ENCODE measurements at regions not wholly inside any gene's neighbourhood (a gene's known extent, or its start where the extent isn't known, plus 50 kb on each side); places are given as distances from the start of the nearest gene placed in this dataset.

DNA sequence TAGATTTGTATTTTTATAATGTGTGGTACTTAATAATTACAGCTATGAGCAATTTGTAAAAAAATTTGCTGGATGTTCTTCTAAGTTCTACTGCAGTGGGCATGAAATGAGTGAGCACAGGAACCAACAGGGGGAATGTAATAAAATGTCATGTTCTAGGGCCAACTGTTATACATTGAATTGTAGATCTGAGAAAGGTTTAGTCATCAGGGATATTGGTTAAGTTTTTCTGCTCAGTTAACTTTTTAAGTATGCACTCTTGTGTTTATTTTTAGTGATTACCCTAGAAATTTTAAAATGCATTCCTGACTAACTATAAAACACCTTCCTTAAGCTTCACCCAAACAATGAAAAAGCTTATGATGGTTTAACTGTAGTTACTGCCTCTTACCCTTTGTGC, 101.8 kb downstream of the CAND1 start:
- no peak for DNase-seq (ENCODE audit: low spot score)

DNA sequence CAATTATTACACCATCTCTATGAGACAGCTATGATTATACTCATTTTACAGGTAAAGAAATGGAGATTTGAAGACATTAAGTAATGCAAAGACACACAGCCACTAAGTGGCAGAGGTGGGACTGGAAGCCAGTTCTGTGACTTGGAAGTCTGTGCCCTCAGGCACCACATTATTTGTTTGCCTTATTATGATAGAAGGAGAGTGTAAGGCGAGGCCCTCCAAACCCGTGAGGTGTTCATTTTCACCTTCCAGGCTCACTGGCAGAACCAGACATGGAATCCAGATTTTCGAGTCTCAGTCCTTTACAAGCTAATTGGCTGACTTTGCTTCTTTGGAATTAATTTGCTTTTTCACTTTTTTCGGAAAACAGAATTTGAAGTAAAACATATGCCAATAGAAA, 107.9 kb downstream of the CAND1 start:
- no peak for DNase-seq (ENCODE audit: low spot score)

DNA sequence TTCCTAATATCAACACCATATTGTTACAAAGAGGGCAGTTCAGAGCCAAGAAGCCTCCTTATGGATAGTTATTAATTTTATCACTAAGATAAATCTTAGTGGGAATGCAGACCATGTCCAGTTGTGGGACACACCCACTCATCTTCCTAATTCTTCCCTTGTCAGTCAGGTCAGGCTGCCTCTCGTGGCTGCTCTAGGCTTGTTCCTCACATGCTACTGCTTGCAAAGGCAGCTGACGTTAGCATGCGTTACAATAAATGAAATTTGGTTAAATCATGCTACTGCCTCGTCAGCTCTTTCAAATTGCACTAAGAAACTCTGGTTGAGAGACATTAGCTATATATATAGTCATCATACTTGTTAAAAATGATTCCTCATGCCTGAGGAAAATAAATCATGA, 108.4 kb downstream of the CAND1 start:
- DNase-seq (ENCODE audit: low spot score) = no peak

DNA sequence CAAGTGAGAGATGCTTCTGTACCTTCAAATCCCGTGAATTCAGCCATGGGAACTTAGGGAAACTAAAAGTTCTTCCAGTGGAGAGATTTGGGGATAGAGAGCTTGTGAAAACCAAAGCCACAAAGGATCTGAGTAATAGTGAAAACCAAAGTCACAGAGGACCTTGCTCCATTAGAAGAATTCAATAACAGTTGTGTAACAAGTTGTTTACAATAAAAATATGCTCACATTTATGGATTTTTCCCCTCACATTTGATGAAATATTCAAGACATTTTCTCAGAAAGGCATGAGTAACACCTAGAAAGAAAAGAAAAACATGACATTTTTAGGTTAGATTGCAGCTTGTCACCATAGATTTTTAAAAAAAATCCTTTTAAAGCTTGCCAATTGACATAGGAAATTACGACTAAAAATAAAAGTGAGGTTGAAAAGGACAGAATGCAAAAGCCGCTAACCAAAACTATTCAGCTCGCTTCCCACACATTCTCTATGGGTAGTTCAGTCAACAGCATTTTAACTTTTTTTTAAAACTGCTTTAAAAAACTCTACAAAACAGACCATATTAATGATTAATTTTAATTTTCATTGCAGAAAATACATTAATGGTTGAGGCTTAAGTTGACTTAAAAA, 113.2 kb downstream of the CAND1 start:
- no peak for DNase-seq (ENCODE audit: low spot score)

DNA sequence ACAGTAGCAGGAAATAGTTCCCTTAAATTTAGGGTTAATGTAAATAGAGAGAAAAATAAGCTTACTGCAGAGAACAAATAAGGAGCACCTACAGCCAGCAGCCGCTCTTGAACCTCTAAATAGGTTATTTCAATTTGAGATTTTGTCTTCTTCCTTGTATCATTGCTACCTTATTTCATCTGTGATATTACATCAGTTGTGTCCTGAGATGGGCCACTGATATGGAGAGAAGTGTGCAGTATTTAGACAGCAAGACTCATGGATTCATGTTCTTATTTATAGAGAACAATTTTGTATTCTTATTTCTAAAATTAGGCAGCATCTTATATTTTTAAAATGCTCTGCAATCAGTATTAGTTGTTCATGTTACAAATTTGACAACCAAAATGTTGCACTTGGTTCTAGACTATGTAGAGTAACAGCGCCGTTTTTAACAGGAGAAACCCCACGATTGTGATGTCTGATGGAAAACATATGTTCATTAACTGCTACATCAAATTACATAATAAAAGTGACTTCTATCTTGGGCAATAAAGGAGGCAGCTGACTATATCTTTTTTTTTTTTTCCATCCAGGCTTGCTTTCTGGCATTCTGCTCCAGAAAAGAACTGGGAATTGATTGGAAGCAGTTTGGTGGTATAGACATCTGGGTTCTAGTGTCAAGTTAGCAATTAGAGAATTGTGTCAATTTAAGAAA, 117.9 kb downstream of the CAND1 start:
- DNase-seq (ENCODE audit: low spot score) = no peak

DNA sequence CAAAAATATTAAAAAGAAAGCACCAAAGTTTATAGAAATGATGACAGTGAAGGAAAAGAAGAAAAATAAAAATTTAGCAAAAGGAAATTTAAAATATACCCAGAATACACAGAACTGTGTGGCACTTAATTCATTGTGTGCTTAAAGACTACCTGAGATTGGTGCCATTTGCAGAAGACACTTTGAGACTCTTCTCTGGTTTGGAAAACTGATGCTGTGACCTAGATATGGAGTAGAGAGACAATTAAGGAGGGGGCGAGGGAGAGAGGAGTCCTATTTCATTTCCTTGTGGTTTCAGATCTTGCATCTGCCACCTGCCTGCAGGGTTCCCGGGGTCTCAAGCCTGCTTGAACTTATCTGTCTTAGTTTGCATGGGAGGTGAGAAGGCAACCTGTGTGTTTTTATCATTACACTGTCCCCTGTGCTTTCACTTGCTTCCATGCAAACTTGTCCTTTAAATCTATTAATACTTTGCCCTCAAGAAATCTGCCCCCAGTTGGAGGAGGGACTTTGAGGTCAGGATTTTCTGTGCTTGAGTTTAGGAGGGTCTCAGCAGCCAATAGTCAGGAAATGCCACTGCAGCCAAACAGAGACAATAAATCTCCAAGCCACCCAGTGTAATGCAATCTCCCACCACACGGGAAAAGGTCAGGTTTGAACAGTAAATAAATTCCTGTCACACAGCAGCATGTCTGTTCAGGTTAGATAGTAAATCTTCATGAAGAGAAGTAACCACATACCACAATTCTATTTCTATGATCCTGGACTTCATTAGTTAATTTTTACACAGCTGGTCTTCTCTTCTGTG, 119.4 kb downstream of the CAND1 start:
- DNase-seq (ENCODE audit: low spot score) = no peak

DNA sequence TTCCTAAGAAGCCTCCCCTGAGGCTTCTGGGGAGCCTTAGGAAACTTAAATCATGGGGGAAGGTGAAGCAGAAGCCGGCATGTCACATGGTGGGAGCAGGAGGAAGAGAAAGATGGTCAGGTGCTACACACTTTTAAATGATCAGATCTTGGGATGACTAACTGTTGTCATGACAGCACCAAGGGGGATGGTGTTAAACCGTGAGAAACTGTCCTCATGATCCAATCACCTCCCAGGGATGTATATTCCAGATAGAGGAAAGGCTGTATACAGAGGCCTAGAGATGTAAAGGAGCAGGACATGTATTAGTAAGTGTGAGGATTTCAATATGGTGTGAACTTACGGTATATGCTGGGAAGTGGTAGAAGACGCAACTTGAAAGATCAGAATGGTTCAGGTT, 121.1 kb downstream of the CAND1 start:
- DNase-seq (ENCODE audit: low spot score) = no peak

DNA sequence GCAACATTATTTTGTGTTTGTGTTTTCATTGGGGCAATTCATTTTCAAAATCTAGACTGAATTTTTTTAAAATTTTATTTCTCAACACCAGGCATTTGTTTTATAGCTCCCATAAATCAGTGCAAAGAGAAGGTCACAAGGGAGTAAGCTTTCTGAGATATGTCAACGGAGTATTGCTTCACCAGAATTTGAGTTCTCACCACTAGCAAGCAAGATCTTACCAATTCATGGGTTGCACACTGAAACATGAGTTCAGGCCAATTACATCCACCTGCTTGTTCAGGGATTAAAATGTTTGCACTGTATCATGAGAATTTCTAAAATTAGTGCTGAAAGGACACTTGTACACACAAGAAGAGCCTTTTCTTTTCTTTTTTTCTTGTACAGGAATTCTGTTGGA, 121.9 kb downstream of the CAND1 start:
- no peak for DNase-seq (ENCODE audit: low spot score)

DNA sequence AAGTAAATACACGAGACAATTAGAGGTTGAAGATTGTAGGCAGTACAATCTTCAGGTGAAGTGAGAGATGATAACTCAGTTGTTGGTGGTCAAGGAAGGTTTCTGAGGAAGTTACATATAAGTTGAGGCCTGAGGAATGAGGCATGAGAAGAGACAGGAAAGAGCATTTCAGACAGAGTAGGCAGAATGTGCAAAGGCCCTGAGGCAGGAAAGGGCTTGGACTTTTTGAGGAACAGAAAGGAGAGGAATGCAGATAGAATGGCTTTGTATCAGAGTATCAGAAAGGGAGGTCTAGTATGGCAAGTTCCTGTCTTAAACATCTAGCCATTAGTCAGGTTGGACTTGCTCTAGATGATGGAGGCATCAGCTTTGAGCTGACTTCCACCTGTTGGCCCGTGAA, 122.5 kb downstream of the CAND1 start:
- no peak for DNase-seq (ENCODE audit: low spot score)

DNA sequence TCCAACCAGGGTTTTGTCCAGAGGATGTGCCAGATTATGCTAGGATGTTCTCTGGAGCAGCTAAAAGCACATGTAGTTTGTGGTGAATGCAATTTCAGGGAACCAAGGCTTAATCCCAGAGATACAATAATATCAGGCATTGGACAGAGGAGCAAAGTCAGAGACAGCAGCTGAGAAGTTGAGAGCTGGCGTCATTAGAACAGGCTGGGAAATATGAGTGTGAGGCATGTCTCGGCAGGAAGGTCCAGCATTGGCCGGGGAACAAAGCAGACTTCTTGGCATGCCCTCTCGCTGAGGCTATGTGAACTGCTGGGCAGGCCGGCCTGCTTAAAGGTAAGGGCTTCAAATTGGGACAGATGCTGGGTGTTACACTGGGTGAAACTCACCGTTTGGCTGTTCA, 125.4 kb downstream of the CAND1 start:
- no peak for DNase-seq (ENCODE audit: low spot score)

DNA sequence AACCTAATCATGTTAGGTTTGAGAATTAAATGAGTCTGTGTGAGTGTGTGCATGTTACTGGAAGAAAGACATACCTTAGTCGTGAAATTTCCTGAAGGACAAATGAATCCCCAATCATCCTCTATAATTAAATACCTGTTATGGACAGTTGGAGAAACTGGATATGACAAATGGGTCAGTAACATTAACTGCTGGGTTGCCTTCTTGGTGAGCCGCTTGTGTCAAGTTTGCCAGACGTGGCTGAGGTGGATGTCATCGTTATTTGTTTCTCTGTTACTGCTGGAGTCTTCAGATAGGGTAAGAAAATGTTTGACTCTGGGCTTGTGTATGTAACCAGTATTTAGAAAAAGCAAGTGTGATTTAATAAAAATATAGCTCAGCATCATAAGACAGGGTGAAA, 131.6 kb downstream of the CAND1 start:
- no peak for DNase-seq (ENCODE audit: low spot score)

DNA sequence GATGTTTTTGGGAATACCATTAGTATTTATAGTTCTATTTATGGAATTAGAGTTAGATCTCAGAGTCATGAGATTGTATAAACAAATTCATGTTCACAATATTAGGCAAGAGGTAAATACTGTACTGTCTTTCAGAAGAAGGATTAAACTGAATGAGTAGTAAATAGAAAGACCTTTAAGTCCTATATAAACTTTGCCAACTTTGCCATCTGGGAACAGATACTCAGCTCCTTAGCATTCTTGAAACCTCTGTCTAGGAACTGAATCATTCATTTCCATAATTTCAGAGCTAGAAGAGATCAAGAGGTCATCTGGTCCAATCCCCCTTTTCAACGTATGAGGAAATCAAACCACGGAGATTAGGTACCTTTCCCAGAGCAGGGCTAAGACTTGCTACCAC, 141.1 kb downstream of the CAND1 start:
- no peak for DNase-seq (ENCODE audit: low spot score)

DNA sequence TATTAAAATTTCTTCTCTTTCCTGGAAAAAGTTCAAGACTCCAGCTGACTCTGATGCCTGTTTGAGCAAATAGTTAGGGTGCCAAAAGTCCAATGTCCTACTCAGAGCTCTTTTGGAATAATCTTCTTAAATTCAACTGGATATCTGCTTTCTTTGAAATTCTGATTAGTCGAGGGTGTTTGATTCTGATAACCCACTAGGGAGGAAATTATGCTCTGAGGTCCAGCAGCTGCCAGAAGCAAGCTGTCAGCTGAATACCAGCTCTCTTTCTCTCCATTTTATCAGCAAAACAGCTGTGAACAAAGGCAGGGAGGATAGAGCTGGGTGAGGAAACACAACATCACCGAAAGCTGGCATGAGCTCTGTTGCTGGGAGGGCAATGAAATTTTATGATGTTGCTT, 141.5 kb downstream of the CAND1 start:
- no peak for DNase-seq (ENCODE audit: low spot score)

DNA sequence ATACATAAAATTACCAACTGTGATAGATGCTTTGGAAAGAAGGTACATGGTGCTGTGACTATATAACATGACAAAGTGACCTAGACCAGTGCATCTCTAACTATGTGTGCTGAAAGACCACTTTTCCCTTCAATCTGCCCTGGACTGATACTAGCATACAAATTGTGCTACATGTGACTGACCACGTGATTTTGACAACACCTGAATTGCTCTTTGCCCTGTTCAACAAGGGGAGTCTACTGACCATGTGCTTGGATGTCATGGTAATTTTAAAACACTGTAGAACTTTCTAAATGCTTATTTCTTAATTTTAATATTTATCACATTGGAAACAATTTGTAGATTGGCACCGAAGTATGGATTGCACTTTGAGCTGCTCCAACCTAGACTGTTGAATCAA, 142.4 kb downstream of the CAND1 start:
- DNase-seq (ENCODE audit: low spot score) = no peak

DNA sequence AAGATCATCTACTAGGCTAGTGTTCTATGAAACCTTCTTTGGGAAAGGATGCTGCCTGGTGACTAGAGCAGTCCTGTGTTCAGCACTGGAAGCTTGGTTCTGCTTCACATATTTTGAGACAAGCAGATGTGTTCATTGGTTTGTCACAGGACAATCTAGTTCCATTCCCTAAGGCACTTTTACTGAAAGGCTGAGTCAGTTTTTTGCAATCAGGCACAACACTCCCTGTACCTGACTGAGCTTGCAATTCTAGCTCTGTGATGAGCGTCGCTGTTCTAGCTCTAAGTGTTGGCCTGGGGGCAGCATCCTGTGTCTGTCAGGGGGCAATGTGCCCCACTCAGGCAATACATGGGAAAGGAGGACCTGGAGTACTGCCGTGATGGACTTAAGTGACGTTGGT, 144.4 kb downstream of the CAND1 start:
- DNase-seq (ENCODE audit: low spot score) = no peak

DNA sequence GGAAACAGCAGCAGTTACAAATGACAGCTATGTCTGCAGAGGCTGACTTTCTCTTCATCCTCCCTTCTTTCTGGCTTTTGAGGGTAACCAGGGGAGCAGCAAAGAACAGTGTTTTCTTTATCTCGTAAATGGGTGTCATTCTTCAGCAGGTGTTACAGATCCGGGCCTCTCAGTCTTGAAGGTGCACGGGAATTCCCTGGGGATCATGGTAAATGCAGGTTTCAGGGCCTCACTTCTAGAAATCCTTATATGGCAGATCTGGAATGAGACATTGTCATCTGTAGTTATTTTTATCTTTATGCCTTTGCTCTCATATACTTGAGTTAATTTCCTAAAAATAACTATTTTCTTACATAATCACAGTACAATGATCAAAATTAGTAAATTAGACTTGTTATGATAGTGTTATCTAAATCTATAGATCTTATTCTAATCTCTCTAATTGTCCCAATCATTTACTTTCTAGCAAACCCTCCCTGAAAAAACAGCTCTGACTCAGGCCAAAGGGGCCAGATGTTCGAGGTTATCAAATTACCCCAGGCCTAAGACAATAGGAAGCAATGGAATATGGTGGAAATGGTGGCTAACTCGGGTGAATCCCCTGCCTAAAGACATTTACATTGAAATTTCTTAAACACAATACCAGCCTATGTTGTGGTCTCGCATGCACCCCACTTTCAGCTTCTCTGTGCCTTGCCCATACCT, 145.0 kb downstream of the CAND1 start:
- no peak for DNase-seq (ENCODE audit: low spot score)

DNA sequence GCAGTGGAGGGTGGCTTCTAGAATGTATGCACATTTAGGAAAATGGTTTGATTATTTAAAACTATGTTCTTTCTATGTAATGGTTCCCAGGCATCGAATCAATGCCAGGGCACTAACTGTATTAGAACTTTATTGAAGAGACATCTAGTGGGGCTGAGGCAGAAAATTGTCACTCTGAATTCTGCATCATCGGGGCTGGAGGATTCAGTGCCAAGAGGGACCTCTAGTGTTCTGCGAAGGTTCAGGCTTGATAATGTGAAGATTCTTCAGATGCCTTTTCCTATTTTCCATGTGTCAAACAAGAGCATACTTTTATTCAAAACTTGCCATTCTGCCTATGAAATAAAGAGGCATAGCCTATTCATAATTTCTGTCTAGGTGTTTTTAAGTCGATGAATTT, 146.3 kb downstream of the CAND1 start:
- DNase-seq (ENCODE audit: low spot score) = no peak

DNA sequence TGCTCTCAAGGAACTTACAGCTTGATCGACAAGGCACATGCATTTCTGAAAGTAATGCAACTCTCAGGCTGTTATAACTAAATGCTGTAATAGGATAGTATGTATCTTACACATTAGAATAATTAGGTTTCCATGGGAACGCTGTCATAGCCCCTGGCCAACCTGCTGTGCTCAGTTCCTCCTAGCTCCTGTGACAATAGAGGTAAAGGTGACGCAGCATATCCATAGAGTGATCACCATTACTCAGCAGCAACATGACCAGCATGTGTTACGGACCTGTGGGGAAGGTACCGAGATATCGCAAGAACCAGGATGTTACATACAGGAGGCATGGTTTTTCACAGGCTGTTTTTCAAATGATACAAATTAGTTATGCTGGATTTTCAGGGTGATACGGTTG, 150.7 kb downstream of the CAND1 start:
- DNase-seq (ENCODE audit: low spot score) = no peak

DNA sequence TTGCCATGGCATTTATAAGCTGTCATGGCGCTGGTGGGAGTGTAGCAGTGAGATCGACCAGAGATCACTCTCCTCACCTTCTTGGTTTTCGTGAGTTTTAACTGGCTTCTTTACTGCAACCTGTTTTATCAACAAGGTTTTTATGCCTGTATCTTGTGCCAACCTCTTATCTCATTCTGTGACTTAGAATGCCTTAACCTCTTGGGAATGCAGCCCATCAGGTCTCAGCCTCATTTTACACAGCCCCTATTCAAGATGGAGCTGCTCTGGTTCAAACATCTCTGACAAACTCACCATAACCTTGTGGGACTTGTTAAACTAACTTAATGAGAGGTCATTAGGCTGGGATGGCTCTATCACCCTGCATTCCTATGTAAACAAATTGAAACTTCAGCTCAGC, 151.3 kb downstream of the CAND1 start:
- DNase-seq (ENCODE audit: low spot score) = no peak

DNA sequence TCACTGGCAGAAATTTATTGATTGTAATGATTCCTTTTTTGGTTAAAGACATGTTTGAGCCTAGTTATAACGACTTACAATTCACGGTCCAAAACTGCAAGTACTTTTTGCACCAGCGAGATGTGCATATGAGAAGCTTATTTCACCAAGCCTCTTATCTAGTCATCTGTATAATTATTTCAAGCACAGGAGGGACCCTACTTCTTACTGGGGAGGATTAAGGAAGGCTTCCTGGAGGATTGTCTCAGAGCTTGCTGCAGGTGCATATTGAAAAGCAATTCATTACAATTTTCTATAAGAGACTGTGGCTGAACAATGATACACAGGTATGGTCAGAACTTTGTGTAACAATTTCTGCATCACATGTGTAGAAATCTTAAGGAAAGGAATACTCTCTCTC, 152.9 kb downstream of the CAND1 start:
- DNase-seq (ENCODE audit: low spot score) = no peak

DNA sequence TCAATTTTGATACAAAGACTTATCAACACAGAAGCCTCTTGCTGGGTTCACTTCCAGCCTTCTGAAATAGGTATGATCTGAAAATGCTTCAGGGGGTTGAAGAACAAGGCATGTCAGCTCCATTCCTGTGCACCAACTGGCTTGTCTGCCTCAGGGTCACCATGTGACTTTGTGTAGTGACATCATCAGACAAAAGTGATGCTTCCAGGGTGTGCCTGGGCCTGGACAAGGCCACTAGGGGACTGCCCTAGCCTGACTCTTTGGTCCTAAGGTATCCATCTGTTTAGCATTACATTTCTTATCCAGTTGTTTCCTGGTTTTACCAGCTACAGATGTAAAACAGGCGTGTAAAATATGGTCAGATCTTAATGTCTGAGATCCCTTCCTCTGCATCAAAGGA, 155.6 kb downstream of the CAND1 start:
- no peak for DNase-seq (ENCODE audit: low spot score)

DNA sequence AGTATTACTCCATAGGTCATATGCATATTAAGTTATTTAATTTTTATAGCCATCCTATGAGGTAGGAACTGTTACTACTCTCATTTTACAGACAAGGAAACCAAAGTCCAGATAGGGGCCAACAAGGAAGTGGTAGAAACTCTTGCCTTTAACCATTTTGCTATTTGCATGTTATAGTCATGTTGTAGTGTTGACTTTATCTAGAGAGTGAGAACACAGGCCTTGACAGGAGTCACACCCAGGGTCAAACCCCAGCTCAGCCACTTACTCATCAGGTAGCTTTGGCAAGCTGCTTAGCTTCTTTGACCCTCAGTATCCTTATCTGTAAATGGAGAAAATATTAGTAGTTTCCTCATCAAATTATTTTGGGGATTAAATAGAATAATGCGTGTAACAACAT, 156.2 kb downstream of the CAND1 start:
- DNase-seq (ENCODE audit: low spot score) = no peak

DNA sequence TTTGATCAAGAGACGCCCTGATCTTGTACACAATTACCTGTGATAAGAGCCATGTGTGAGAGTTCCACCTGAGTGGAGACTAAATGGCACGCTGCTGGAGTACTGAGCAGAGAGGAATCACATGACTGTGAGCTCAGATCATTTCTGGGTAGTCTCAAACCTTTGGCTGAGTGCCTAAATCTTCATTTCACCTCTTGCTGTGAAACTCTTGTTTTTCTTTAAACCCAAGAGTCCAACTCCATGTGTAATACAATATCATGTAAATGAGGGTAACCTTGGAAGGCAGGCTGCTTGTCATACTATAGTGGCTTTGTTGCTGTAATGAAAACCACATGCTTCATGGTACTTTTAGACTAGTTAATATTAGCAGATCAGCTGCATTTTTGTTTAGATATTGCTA, 156.9 kb downstream of the CAND1 start:
- DNase-seq (ENCODE audit: low spot score) = no peak

All from CD4-positive, alpha-beta T cell treated with Interleukin-2 at 100 ng/mL for 4 hours (primary cell).